NCI-H1092 (cell line): ENCODE measurements at regions not wholly inside any gene's neighbourhood (a gene's known extent, or its start where the extent isn't known, plus 50 kb on each side); places are given as distances from the start of the nearest gene placed in this dataset.

Experiments used
- DNase-seq: peaks from one replicate; lab custom pipeline; 2025; lab: John Stamatoyannopoulos, UW

DNA sequence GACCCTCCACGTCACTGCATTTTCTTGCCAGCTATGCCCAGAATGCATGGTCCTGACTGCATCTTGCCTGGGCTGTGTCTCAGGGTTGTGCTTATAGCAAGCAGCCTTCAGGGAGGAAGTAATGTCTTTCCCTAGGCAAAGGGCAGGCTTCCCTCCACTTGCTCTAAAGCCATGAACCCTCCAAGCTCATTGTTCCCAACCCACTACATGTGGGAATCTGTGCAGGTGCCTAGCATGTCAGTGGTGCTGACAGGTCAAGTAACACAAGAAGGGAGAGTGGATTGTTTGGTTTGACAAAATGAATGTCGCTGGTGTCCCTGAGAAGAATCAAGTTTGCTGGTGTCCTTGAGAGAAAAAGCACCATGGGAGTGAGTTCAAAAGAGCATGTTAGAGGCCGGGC lies 53.9 kb upstream of the UCN3 start:
- DNase-seq: no peak

DNA sequence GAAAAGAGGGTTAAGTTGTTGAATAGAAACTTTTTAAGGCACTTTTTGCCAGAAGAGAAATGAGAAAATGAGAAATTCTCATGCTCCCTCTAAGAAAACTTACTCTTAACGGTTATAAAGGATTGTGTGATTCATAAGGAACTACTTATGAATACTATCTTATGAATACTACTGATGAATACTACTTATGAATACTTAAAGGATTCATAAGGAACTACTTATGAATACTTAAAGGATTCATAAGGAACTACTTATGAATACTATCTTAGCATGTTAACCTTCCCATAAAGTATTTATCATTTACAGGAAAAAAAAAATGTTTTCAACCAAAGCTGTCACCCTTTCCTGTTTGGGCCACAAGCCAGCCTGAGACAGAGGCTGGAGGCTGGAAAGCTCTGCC lies 53.1 kb upstream of the UCN3 start:
- no peak for DNase-seq

DNA sequence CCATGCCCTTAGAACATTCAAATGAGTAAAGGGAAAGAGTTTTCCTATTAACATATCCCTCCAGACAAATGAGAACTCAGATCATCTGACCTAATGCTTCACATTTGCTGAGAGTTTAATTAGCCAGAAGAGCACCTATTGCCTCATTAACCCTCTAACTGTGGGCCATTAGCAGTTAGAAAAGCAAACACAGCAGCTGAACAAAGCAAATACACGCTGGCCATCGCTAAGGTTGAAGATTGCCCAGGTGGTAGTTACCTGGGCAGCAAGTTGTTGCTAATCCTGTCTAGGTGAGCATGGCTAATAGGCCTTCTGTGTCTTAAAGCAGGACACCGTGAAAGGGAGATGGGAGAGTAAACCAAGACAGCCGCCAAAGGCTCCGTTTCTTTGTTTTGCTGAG lies 49.9 kb upstream of the UCN3 start:
- no peak for DNase-seq
